Effector memory CD4-positive, alpha-beta T cell (primary cell): ENCODE measurements at regions not wholly inside any gene's neighbourhood (a gene's known extent, or its start where the extent isn't known, plus 50 kb on each side); places are given as distances from the start of the nearest gene placed in this dataset.

ENCODE experiments used
- DNase-seq, 3 donors: peaks; one replicate each; pipeline ENCODE4 v3.0.0-alpha.2; 2020
- H3K27ac ChIP-seq: 2 replicates; pipeline ENCODE4 v1.7.0; 2013; ENCODE audit warnings: mild to moderate bottlenecking, low read length, moderate library complexity; ENCODE audit not compliant: insufficient read depth, poor library complexity, severe bottlenecking
- H3K27me3 ChIP-seq: replicated peaks from 2 replicates; pipeline ENCODE4 v1.7.0; 2013; ENCODE audit warnings: mild to moderate bottlenecking, low read length; ENCODE audit not compliant: insufficient read depth, control insufficient read depth, poor library complexity, severe bottlenecking
- H3K36me3 ChIP-seq: 2 replicates; pipeline ENCODE4 v1.7.0; 2013; ENCODE audit warnings: mild to moderate bottlenecking, low read length, moderate library complexity; ENCODE audit not compliant: control insufficient read depth, insufficient read depth
- H3K4me1 ChIP-seq: 2 replicates; pipeline ENCODE4 v1.7.0; 2013; ENCODE audit warnings: low read length, mild to moderate bottlenecking; ENCODE audit not compliant: control insufficient read depth, insufficient read depth, poor library complexity, severe bottlenecking
- H3K4me3 ChIP-seq: 2 replicates; pipeline ENCODE4 v1.7.0; 2013; ENCODE audit warnings: low read length, low read depth, mild to moderate bottlenecking; ENCODE audit not compliant: insufficient read depth, poor library complexity, severe bottlenecking
- H3K9me3 ChIP-seq: 2 replicates; pipeline ENCODE4 v1.7.0; 2013; ENCODE audit warnings: mild to moderate bottlenecking, low read length, moderate library complexity; ENCODE audit not compliant: control insufficient read depth

- no peaks in the 10 kb centered on the region for H3K4me1 ChIP-seq
- H3K27me3 ChIP-seq: no peaks in the 10 kb centered on the region
- H3K4me3 ChIP-seq: no peak overlapping the region
- H3K9me3 ChIP-seq: no peaks in the 10 kb centered on the region
- H3K27ac ChIP-seq: no peak overlapping the region
- DNase-seq: no peak
- H3K36me3 ChIP-seq: no peaks in the 10 kb centered on the region
Observed at GRCh38 chr16:17585449-17586074, 114.8 kb upstream of the XYLT1 start.

GRCh38 chr16:17578981-17579874, 108.5 kb upstream of the XYLT1 start:
- DNase-seq: peak; percentile 8 to 38 (median 13)
- Histone ChIP-seq H3K36me3 (no peaks in the 10 kb centered on the region), H3K27ac (no peak overlapping the region)

GRCh38 chr16:17574256-17574655, 103.5 kb upstream of the XYLT1 start:
- DNase-seq: no peak
- no peaks in the 10 kb centered on the region for H3K27me3 ChIP-seq
- no peak overlapping the region for H3K4me3 ChIP-seq
- no peaks in the 10 kb centered on the region for H3K36me3 ChIP-seq
- no peak overlapping the region for H3K27ac ChIP-seq
- H3K9me3 ChIP-seq: no peaks in the 10 kb centered on the region
- H3K4me1 ChIP-seq: no peaks in the 10 kb centered on the region

More at GRCh38 chr16:17578981-17579874, 108.5 kb upstream of the XYLT1 start:
- Histone ChIP-seq H3K4me3 (no peak overlapping the region), H3K27me3 (no peaks in the 10 kb centered on the region), H3K4me1 (no peaks in the 10 kb centered on the region), H3K9me3 (no peaks in the 10 kb centered on the region)

- Histone ChIP-seq H3K36me3 (no peaks in the 10 kb centered on the region), H3K4me3 (no peak overlapping the region), H3K4me1 (no peaks in the 10 kb centered on the region), H3K9me3 (no peaks in the 10 kb centered on the region), H3K27me3 (no peaks in the 10 kb centered on the region), H3K27ac (no peak overlapping the region)
- DNase-seq: no peak
Observed at GRCh38 chr16:17572145-17572544, 101.4 kb upstream of the XYLT1 start.

- Histone ChIP-seq H3K36me3 (no peaks in the 10 kb centered on the region), H3K4me3 (no peak overlapping the region), H3K27me3 (no peaks in the 10 kb centered on the region), H3K27ac (no peak overlapping the region), H3K9me3 (no peaks in the 10 kb centered on the region), H3K4me1 (no peaks in the 10 kb centered on the region)
- DNase-seq: no peak
Observed at GRCh38 chr16:17571499-17572093, 100.8 kb upstream of the XYLT1 start.

- Histone ChIP-seq H3K9me3 (no peaks in the 10 kb centered on the region), H3K4me3 (no peak overlapping the region), H3K27me3 (no peaks in the 10 kb centered on the region), H3K4me1 (no peaks in the 10 kb centered on the region), H3K36me3 (no peaks in the 10 kb centered on the region), H3K27ac (no peak overlapping the region)
- no peak for DNase-seq
Observed at GRCh38 chr16:17568239-17568638, 97.5 kb upstream of the XYLT1 start.

DNA sequence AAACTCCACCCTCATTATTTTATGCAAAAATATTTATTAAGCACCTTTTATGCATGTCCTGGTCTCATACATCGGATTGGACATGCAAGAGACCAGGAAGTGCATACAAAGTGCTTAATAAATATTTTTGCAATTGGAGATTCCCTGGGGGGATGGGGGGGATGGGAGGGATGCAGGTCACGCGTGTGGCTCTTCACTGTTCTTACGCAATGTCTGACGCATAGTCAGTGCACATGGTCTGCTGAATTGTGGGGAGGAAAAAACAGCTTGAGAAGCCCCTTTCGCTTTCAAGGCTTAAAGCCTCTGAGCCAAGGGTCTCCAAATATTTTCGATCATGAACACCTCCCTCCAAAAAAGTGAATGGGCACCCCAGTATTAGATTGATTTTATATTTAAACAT, 96.7 kb upstream of the XYLT1 start:
- Histone ChIP-seq H3K9me3 (no peaks in the 10 kb centered on the region), H3K4me3 (no peak overlapping the region), H3K4me1 (no peaks in the 10 kb centered on the region), H3K27ac (no peak overlapping the region), H3K36me3 (no peaks in the 10 kb centered on the region), H3K27me3 (no peaks in the 10 kb centered on the region)
- no peak for DNase-seq

DNA sequence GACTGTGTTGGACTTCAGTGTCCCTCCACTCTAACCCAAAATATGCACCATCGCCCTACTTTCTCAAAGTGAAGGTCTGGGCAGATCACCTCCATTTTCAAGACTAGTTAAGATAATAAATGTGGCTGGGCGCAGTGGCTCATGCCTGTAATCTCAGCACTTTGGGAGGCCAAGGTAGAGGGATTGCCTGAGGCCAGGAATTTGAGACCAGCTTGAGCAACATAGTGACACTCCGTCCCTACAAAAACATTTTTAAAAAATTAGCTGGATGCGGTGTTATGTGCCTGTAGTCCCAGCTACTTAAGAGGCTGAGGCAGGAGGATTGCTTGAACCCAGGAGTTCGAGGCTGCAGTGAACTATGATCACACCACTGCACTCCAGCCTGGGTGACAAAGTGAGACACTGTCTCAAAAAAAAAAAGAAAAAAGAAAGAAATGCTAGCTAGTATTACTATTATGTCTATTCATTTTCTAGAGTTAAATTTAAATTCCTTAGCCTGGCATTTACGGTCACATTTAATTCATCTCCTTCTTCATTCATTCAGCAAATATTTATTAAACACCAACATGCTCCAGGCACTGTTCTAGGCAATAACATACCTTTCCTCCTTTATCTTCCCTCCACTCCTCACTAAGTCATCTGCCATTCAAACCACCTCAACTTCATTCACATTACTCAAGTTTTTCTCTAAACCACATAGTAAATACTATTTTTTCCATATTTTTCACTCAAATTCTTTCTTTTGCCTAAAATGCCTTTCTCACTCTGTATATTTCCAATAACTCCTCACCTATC, 96.1 kb upstream of the XYLT1 start:
- no peak for DNase-seq
- no peak overlapping the region for H3K4me3 ChIP-seq
- no peaks in the 10 kb centered on the region for H3K9me3 ChIP-seq
- no peaks in the 10 kb centered on the region for H3K4me1 ChIP-seq
- no peaks in the 10 kb centered on the region for H3K36me3 ChIP-seq
- no peak overlapping the region for H3K27ac ChIP-seq
- H3K27me3 ChIP-seq: no peaks in the 10 kb centered on the region

GRCh38 chr16:17566075-17566474, 95.3 kb upstream of the XYLT1 start:
- DNase-seq: no peak
- no peaks in the 10 kb centered on the region for H3K27me3 ChIP-seq
- H3K27ac ChIP-seq: no peak overlapping the region
- H3K9me3 ChIP-seq: no peaks in the 10 kb centered on the region
- H3K4me3 ChIP-seq: no peak overlapping the region
- no peaks in the 10 kb centered on the region for H3K36me3 ChIP-seq
- H3K4me1 ChIP-seq: no peaks in the 10 kb centered on the region
